ENCODE measurements at regions not wholly inside any gene's neighbourhood (a gene's known extent, or its start where the extent isn't known, plus 50 kb on each side); places are given as distances from the start of the nearest gene placed in this dataset.

DNA sequence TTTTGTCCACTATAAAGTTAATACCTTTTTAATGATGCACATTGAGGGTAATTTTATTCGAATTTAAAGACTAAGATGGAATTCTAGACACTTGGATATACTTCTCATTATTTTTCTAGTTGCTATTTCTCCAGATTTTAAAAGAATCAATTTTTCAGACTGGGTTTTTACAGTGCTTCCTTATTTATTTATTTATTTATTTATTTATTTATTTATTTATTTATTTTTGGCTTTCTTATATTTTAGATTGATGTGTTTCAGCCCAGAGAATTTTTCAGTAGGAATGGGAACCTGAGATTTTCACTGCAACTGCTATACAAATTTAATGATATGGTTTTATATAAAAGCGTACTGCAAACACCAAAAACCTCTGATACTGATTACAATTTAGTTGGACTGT lies 448.7 kb downstream of the ZPLD1 start:
- no peak for DNase-seq
- H3K27me3 ChIP-seq (ENCODE audit: control insufficient read depth in 1 of 2, insufficient read depth in 2 of 2, low read length in 2 of 2) = no peaks in the 10 kb centered on the region
- Mint-ChIP-seq H3K9me3 (peaks cover 2% of the 10 kb centered on the region), H3K4me3 (no peak overlapping the region), H3K27ac (no peak overlapping the region), H3K36me3 (ENCODE audit: low read depth) (no peaks in the 10 kb centered on the region), H3K27me3 (no peaks in the 10 kb centered on the region), H3K4me1 (ENCODE audit: low read depth) (no peaks in the 10 kb centered on the region)
- ATAC-seq (ENCODE audit: poor library complexity) = no peak
- POLR2A ChIA-PET = no interaction called here
- no peak overlapping the region for H3K4me3 ChIP-seq (ENCODE audit: low read length)
- H3K4me1 ChIP-seq (ENCODE audit: insufficient read depth, low read length) = no peaks in the 10 kb centered on the region
- CTCF ChIA-PET = no interaction called here
- intact Hi-C loops (cut with DNase I, micrococcal nuclease) = no loop called here
- no peaks in the 10 kb centered on the region for H3K36me3 ChIP-seq (ENCODE audit: insufficient read depth, low read length)
- TF ChIP-seq, protein P1, sequence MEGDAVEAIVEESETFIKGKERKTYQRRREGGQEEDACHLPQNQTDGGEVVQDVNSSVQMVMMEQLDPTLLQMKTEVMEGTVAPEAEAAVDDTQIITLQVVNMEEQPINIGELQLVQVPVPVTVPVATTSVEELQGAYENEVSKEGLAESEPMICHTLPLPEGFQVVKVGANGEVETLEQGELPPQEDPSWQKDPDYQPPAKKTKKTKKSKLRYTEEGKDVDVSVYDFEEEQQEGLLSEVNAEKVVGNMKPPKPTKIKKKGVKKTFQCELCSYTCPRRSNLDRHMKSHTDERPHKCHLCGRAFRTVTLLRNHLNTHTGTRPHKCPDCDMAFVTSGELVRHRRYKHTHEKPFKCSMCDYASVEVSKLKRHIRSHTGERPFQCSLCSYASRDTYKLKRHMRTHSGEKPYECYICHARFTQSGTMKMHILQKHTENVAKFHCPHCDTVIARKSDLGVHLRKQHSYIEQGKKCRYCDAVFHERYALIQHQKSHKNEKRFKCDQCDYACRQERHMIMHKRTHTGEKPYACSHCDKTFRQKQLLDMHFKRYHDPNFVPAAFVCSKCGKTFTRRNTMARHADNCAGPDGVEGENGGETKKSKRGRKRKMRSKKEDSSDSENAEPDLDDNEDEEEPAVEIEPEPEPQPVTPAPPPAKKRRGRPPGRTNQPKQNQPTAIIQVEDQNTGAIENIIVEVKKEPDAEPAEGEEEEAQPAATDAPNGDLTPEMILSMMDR (IDR thresholded peaks at IDR 0.05) = no peak
- H3K9me3 ChIP-seq (ENCODE audit: control insufficient read depth in 1 of 2, insufficient read depth in 1 of 2, low read length in 2 of 2) = no peaks in the 10 kb centered on the region
- H3K27ac ChIP-seq (ENCODE audit: low read depth in 1 of 2, low read length in 2 of 2) = no peak overlapping the region

DNA sequence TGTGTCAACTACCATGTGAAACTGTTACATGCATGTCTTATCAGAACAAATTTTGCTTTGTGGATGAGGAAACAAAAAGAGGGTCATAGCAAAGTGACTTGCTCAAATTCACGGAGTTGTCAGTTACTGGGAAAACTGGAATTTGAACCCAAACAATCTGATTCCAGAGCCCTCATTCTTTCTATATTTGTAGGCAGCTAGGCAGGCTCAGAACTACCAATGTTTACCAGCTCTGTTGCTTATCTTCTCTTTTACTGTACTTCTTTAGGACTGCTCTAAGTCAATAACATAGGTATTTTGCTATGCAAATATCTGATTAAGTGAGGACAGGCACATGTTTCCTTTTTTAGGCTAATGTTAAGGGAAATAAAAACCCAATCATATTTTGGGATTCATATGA lies 450.5 kb downstream of the ZPLD1 start:
- Mint-ChIP-seq H3K4me3 (no peak overlapping the region), H3K4me1 (ENCODE audit: low read depth) (no peaks in the 10 kb centered on the region), H3K27ac (no peak overlapping the region), H3K27me3 (no peaks in the 10 kb centered on the region), H3K36me3 (ENCODE audit: low read depth) (no peaks in the 10 kb centered on the region), H3K9me3 (peaks cover 2% of the 10 kb centered on the region)
- ATAC-seq (ENCODE audit: poor library complexity) (no peak), DNase-seq (no peak)
- ChIA-PET POLR2A (no interaction called here), CTCF (no interaction called here)
- TF ChIP-seq, protein P1 (IDR thresholded peaks at IDR 0.05) = no peak
- H3K4me1 ChIP-seq (ENCODE audit: insufficient read depth, low read length) = no peaks in the 10 kb centered on the region
- no peaks in the 10 kb centered on the region for H3K9me3 ChIP-seq (ENCODE audit: control insufficient read depth in 1 of 2, insufficient read depth in 1 of 2, low read length in 2 of 2)
- no peaks in the 10 kb centered on the region for H3K36me3 ChIP-seq (ENCODE audit: insufficient read depth, low read length)
- H3K4me3 ChIP-seq (ENCODE audit: low read length) = no peak overlapping the region
- H3K27ac ChIP-seq (ENCODE audit: low read depth in 1 of 2, low read length in 2 of 2) = no peak overlapping the region
- H3K27me3 ChIP-seq (ENCODE audit: control insufficient read depth in 1 of 2, insufficient read depth in 2 of 2, low read length in 2 of 2) = no peaks in the 10 kb centered on the region
- intact Hi-C loops (cut with DNase I, micrococcal nuclease) = no loop called here

DNA sequence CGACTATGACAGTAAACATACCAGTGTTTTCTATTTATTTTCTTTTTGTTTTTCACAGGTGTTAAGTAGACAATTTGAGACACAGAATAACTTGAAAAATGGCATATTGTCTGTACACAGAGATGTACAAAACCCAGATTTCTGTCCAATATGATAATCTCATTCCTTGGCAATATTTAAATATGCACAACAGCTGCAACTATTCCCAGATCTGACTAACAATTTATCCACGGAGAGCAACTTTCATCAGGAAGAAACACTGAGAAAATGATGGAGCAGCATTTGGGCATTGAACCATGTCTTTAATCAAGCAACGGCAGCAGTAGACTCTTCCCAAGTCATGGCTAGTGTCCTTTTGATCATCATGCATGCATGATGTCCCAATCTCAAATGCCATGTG lies 452.6 kb downstream of the ZPLD1 start:
- peaks cover 2% of the 10 kb centered on the region for H3K9me3 Mint-ChIP-seq
- POLR2A ChIA-PET = no interaction called here
- TF ChIP-seq, protein P1 (IDR thresholded peaks at IDR 0.05) = no peak

More for the DNA sequence above, 452.6 kb downstream of the ZPLD1 start:
- Histone ChIP-seq H3K4me1 (ENCODE audit: insufficient read depth, low read length) (no peaks in the 10 kb centered on the region), H3K27ac (ENCODE audit: low read depth in 1 of 2, low read length in 2 of 2) (no peak overlapping the region), H3K36me3 (ENCODE audit: insufficient read depth, low read length) (no peaks in the 10 kb centered on the region), H3K4me3 (ENCODE audit: low read length) (no peak overlapping the region), H3K9me3 (ENCODE audit: control insufficient read depth in 1 of 2, insufficient read depth in 1 of 2, low read length in 2 of 2) (no peaks in the 10 kb centered on the region), H3K27me3 (ENCODE audit: control insufficient read depth in 1 of 2, insufficient read depth in 2 of 2, low read length in 2 of 2) (no peaks in the 10 kb centered on the region)
- H3K4me1 Mint-ChIP-seq (ENCODE audit: low read depth) = no peaks in the 10 kb centered on the region
- CTCF ChIA-PET = no interaction called here
- H3K27me3 Mint-ChIP-seq = no peaks in the 10 kb centered on the region
- no peak overlapping the region for H3K4me3 Mint-ChIP-seq
- intact Hi-C loops (cut with DNase I, micrococcal nuclease) = no loop called here
- no peak for DNase-seq
- no peak overlapping the region for H3K27ac Mint-ChIP-seq
- no peak for ATAC-seq (ENCODE audit: poor library complexity)
- H3K36me3 Mint-ChIP-seq (ENCODE audit: low read depth) = no peaks in the 10 kb centered on the region
